PC-3 (cell line): ENCODE measurements at regions not wholly inside any gene's neighbourhood (a gene's known extent, or its start where the extent isn't known, plus 50 kb on each side); places are given as distances from the start of the nearest gene placed in this dataset.

Source experiments
- CTCF ChIP-seq: fragments of 300-600 bp; sonication (generic); conservative IDR thresholded peaks from 2 replicates; pipeline ENCODE4 v1.5.1; 2017; ENCODE audit warnings: antibody characterized with exemption, low read depth, mild to moderate bottlenecking, low read length
- EZH2 ChIP-seq: fragments of 300-600 bp; sonication (generic); IDR thresholded peaks from one replicate; pipeline ENCODE4 v1.6.1; 2017; ENCODE audit warnings: antibody characterized with exemption, mild to moderate bottlenecking, low read length; ENCODE audit not compliant: unreplicated experiment

- TF ChIP-seq CTCF (no peak), EZH2 (no peak)
Measured at GRCh38 chr2:41724465-41724864, 323.4 kb upstream of the PKDCC start.
